Daoy (cell line): ENCODE measurements at regions not wholly inside any gene's neighbourhood (a gene's known extent, or its start where the extent isn't known, plus 50 kb on each side); places are given as distances from the start of the nearest gene placed in this dataset.
"Not testable (repeated sequence)": the region's sequence is repeated elsewhere in the genome, so short reads cannot be mapped to it uniquely, and the experiment has no call there.

Source experiments
- DNase-seq: peaks from one replicate; pipeline ENCODE4 v3.0.0-alpha.2; 2015; ENCODE audit warnings: low read depth

- DNase-seq, result no peak
Measured at GRCh38 chr9:119933191-119933590, 564.0 kb upstream of the BRINP1 start.

DNA sequence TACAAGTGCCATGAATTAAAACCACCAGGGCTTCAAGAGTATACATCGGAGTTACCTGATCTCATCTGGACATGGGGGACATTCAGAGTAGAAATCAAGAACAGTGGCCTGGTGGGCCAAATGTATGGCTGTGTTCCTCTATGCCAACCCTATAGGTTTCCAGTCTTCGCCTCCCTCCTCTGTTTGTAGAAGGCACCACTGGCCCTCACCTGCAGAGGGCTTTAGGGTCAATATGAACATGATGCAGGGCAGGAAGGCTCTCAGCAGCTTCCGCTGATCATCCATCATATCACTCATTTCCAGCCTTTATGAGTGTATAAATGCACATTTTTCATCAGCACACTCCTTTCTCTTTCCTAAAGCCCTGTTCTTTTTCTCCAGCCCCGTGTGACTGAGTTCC lies 555.5 kb upstream of the BRINP1 start:
- no peak for DNase-seq

GRCh38 chr9:119917175-119917574 lies 547.9 kb upstream of the BRINP1 start:
- no peak for DNase-seq

DNA sequence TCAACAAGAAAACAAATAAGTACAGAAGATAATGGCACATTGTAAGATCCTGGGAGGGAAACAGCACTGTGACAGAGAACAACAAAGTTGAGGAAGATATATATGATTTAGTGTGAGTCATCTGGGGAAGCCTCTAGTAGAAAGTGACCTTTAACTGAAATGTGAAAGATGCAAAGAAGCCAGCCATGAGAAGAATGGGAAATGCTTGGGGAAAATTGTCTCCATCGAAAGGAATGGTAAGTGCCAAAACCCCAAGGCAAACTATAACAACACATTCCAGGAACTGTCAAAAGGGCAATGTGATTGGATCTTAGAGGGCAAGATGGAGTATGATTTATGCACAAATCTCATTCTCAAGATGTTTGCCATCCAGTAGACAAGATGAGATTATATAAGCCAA lies 537.8 kb upstream of the BRINP1 start:
- DNase-seq, result no peak

DNA sequence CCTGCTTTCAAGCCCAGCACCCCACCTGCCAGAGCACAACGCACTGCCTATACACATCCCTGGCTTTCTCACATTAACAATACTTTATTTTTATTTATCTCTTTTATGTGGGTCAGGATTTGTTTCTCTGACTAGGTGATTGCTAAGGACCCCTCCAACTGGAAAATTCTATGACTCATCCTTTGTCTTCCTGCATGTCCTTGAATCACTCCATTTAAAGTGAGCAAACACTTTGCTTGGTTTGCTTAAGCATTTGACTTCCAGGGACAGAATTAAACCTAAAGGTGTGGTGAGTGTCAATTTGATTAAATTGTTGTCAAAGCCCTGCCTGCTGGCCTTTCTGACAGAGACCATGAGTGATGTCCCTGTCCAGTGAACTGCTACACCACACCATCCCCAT lies 536.5 kb upstream of the BRINP1 start:
- DNase-seq, result no peak

DNA sequence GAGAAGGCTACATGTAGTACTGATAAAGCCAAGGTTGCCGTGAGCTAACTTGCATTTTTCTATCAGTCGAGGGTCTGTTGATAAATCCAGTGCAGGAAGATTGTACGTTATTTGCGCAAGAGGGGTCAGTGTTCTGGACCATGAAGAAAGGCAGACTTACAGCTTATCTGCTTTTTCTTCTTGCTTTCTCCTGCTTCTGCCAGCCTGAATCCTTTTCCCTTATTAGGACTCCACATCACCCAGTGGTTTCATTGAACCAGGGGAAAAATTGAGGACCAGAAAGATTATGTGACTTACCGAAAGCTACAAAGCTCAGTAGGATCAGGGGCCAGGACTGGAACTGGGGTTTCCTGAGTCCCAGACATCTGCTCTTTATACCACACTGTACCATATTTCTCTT lies 534.6 kb upstream of the BRINP1 start:
- no peak for DNase-seq

- no peak for DNase-seq
Measured at GRCh38 chr9:119902611-119903010, 533.4 kb upstream of the BRINP1 start.

- DNase-seq, result no peak
Measured at GRCh38 chr9:119898316-119898715, 529.1 kb upstream of the BRINP1 start.

DNA sequence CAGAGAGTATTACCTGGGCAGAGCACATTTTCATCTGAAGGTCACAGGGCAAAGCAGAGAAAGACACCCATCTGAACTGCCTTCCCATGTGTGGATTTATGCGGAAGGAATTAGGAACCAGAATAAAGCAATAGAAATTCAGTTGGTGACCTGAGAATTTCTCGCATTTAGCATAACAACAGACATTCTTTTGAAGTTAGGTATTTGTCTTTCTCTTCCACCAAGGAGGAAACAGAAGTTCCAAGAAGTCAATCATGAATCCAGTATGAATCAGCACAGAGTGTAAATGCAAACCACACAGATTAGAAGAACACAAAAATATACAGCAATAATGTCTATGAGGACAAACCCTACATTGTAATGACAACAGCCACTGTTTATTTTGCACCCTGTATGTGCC lies 515.2 kb upstream of the BRINP1 start:
- no peak for DNase-seq

DNA sequence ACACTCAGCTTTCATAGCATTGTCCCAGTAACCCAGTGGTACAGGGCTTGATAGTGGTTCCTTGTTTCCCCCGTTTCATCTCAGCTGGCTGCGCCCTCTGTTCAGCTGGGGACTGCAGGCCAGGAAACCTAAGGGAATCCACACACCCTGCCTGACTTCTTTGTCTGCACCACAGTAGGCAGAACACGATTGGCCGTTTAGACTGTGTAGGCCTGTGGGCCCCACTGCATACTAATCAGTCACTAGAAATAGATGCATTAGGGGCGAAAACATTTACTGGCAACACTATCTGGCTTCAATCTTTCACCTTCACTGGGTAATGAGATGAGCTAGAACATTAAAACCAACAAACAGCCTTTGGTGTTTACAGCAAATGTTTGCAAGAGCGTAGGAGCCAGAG lies 512.7 kb upstream of the BRINP1 start:
- no peak for DNase-seq

GRCh38 chr9:119880361-119880760 lies 511.1 kb upstream of the BRINP1 start:
- DNase-seq, result no peak

DNA sequence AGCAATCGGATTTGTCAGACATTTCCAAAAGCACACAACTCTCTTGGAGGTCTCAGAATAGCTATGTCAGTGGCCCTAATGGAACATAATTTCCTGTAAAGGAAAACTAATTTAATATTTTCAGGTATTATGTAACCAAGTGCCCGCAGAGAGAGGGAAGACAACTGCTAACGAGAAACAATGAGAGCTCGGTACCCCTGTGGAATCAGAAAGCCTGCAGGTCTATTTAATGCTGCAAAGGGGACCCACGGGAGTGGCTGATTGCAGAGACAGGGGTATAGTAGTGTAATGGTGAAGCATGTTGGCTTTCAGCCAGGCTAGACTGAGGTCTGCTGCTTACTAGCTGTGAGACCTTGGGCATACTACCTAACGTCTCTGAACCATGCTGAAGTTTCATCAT lies 508.1 kb upstream of the BRINP1 start:
- DNase-seq, result no peak

- DNase-seq, result no peak
Measured at GRCh38 chr9:119873877-119874276, 504.6 kb upstream of the BRINP1 start.

DNA sequence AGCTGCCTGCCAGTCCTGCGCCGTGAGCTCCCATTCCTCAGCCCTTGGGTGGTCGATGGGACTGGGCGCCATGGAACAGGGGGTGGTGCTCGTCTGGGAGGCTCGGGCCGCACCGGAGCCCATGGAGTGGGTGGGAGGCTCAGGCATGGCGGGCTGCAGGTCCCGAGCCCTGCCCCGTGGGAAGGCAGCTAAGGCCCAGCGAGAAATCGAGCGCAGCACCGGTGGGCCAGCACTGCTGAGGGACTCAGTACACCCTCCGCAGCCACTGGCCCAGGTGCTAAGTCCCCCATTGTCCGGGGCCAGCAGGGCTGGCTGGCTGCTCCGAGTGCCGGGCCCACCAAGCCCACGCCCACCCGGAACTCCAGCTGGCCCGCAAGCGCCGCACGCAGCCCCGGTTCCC lies 501.0 kb upstream of the BRINP1 start:
- DNase-seq, result not testable (repeated sequence)

GRCh38 chr9:119868694-119869093 lies 499.5 kb upstream of the BRINP1 start:
- DNase-seq, result no peak

GRCh38 chr9:119861842-119862241 lies 492.6 kb upstream of the BRINP1 start:
- no peak for DNase-seq

DNA sequence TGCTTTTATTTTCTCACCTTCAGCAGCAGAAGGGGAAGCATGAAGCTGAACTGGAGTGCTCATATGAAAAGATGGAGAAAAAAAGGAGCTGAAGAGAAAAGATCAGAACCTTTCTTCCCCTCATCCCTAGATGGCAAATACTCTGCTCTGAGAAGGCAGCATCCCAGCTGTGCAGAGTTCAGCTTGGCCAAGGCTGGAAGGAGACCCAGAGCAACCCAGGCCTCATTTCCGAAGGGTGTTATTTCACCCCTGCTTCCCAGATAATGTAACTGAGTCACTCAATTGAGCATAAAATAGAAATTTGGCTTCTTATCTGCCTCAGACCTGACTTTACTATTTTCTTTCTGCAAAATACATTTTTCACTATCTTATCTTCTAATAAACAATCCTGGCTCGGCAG lies 489.9 kb upstream of the BRINP1 start:
- no peak for DNase-seq

DNA sequence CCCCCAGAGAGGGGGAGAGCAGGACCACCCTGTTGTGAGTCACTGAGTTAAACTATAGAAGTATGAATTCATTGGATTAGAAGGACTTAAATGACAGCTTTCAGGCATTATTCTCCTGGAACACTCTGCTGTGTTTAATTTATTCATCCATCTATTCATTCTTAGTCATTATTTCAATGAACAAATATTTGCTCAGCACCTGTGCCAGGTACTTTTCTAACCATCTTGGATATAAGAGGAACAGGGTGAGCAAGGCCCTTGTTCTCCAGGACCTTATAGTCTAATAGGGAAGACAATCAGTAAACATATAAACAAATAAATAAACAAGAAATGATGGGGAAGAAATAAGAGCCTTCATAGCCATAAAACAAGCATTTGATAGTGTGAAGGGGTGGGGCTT lies 483.9 kb upstream of the BRINP1 start:
- no peak for DNase-seq

GRCh38 chr9:119852390-119852789 lies 483.2 kb upstream of the BRINP1 start:
- no peak for DNase-seq

- no peak for DNase-seq
Measured at GRCh38 chr9:119844431-119844830, 475.2 kb upstream of the BRINP1 start.

DNA sequence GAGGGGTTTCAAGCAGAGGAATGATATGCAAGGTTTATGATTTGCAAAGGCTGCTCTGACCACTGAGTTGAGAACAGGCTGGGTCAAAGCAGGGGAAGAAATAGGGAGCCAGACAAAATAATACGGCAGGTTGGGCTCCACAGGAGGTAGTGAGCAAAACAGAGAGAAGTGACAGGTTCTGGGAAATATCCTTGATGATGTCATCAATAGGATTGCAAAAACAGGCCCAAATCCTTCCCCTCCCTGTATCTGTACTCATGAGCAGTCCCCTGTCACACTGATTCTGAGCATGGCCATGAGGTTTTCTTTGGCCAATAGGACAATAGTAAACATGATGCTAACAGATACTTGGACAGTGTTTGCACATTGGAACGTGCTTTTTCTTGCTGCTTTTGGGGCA lies 471.8 kb upstream of the BRINP1 start:
- no peak for DNase-seq

- DNase-seq, result no peak
Measured at GRCh38 chr9:119839888-119840287, 470.7 kb upstream of the BRINP1 start.

GRCh38 chr9:119838210-119838609 lies 469.0 kb upstream of the BRINP1 start:
- no peak for DNase-seq

DNA sequence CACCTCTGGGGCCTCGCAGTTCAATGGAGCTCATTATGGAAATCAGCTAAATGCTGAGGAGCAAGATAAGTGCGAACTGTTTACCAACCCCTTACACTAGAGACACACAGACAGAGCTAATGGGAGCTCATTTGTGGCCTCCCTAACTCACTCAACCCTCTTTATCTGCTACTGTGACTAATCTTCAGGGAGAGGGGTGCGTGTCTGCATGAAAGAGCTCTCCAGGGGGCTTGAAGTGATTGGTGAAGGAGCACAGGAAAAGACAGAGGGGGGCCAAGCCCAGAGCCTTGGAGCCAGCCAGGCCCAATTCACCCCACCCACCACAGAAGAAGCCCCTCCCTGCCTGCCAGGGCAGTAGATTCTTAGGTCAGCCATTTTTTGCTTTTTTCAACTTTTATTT lies 466.8 kb upstream of the BRINP1 start:
- DNase-seq, result no peak

- DNase-seq, result no peak
Measured at GRCh38 chr9:119834064-119834620, 464.9 kb upstream of the BRINP1 start.
